Fibroblast of lung (primary cell): ENCODE measurements at regions not wholly inside any gene's neighbourhood (a gene's known extent, or its start where the extent isn't known, plus 50 kb on each side); places are given as distances from the start of the nearest gene placed in this dataset.
A peak's percentile ranks its signal among the peaks of the same experiment; 100 is the strongest.

Experiments used
- DNase-seq, 2 donors: peaks; one replicate each; pipeline versions ENCODE4 v3.0.0 to v3.0.0-alpha.2; 2010; ENCODE audit warnings: low read depth in 2 of 2
- H2AFZ ChIP-seq: 2 replicates; pipeline ENCODE4 v1.5.1; 2012; ENCODE audit warnings: low read length, control low read depth, inconsistent platforms
- H3K27ac ChIP-seq: 2 replicates; pipeline ENCODE4 v1.5.1; 2011; ENCODE audit warnings: low read length, control low read depth; ENCODE audit not compliant: insufficient read depth
- H3K27me3 ChIP-seq: 2 replicates; pipeline ENCODE4 v1.5.1; 2011; ENCODE audit warnings: mild to moderate bottlenecking, low read length; ENCODE audit not compliant: control insufficient read depth, insufficient read depth
- H3K36me3 ChIP-seq: 2 replicates; pipeline ENCODE4 v1.5.1; 2011; ENCODE audit warnings: low read length; ENCODE audit not compliant: control insufficient read depth, insufficient read depth
- H3K4me1 ChIP-seq: 2 replicates; pipeline ENCODE4 v1.5.1; 2011; ENCODE audit warnings: low read length; ENCODE audit not compliant: control insufficient read depth, insufficient read depth; ENCODE audit errors: extremely low read depth
- H3K4me2 ChIP-seq: 2 replicates; pipeline ENCODE4 v1.5.1; 2011; ENCODE audit warnings: low read length, control low read depth; ENCODE audit not compliant: insufficient read depth; ENCODE audit errors: extremely low read depth
- H3K4me3 ChIP-seq, 4 experiments: fragments of 200-600 bp in 1 of 4; sonication (generic) in 1 of 4; replicated peaks in 1 of 4; 2 replicates each; pipeline ENCODE4 v1.5.1; 2011 to 2016; ENCODE audit warnings: low read length in 4 of 4, low read depth in 3 of 4, mild to moderate bottlenecking in 3 of 4, control low read depth in 2 of 4, inconsistent platforms in 1 of 4, mixed read lengths in 1 of 4; ENCODE audit not compliant: insufficient read depth in 1 of 4; ENCODE audit errors: control extremely low read depth in 1 of 4
- H3K79me2 ChIP-seq: 2 replicates; pipeline ENCODE4 v1.5.1; 2012; ENCODE audit warnings: mild to moderate bottlenecking, low read length, inconsistent platforms; ENCODE audit not compliant: control insufficient read depth, insufficient read depth
- H3K9ac ChIP-seq: 2 replicates; pipeline ENCODE4 v1.5.1; 2011; ENCODE audit warnings: mild to moderate bottlenecking, low read length, control low read depth; ENCODE audit not compliant: insufficient read depth
- H3K9me3 ChIP-seq: 2 replicates; pipeline ENCODE4 v1.5.1; 2012; ENCODE audit warnings: low read depth, low read length; ENCODE audit not compliant: control insufficient read depth, insufficient read depth
- H4K20me1 ChIP-seq: 2 replicates; pipeline ENCODE4 v1.5.1; 2011; ENCODE audit warnings: low read length; ENCODE audit not compliant: control insufficient read depth, insufficient read depth; ENCODE audit errors: extremely low read depth
- EZH2 ChIP-seq: IDR thresholded peaks from 2 replicates; pipeline ENCODE4 v1.5.1; 2012; ENCODE audit warnings: low read length, control low read depth, mild to moderate bottlenecking; ENCODE audit errors: missing control alignments
- TF ChIP-seq, protein P1 (sequence below), 2 donors: IDR thresholded peaks in 1 of 2; conservative IDR thresholded peaks in 1 of 2; 1 replicate in 1 of 2; 2 replicates in 1 of 2; pipeline ENCODE4 v1.5.1; 2011 to 2012; ENCODE audit warnings: low read length in 2 of 2, control low read depth in 1 of 2, inconsistent platforms in 1 of 2, low read depth in 1 of 2, mild to moderate bottlenecking in 1 of 2

DNA sequence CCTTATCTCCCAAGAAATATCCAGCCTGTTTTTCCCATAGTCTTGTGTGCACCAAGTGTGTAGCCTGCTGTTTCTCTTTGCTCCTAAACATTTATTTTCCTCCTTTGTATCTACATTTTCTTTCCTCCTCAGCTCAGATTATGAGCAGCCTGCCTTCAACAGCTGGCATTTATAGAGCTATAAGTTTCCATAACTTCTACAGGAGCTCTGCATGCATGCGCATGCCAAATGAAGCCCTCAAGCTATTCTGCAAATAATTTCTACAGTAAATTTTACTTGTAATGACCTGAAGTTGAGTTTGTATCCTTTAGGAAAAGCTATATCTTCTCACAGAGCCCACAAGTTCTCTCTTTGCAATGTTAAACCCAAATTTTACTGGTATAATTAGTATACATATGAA is 699.5 kb downstream of the CETN3 start:
- Histone ChIP-seq H3K79me2 (no peaks in the 10 kb centered on the region), H3K9me3 (no peaks in the 10 kb centered on the region), H3K27me3 (no peaks in the 10 kb centered on the region), H4K20me1 (no peaks in the 10 kb centered on the region), H3K4me2 (no peak overlapping the region), H3K4me1 (no peaks in the 10 kb centered on the region), H3K27ac (no peak overlapping the region), H3K36me3 (no peaks in the 10 kb centered on the region), H2AFZ (no peak overlapping the region), H3K9ac (no peak overlapping the region), H3K4me3 (no peak overlapping the region)
- no peak for DNase-seq
- TF ChIP-seq EZH2, result no peak
- TF ChIP-seq, protein P1, sequence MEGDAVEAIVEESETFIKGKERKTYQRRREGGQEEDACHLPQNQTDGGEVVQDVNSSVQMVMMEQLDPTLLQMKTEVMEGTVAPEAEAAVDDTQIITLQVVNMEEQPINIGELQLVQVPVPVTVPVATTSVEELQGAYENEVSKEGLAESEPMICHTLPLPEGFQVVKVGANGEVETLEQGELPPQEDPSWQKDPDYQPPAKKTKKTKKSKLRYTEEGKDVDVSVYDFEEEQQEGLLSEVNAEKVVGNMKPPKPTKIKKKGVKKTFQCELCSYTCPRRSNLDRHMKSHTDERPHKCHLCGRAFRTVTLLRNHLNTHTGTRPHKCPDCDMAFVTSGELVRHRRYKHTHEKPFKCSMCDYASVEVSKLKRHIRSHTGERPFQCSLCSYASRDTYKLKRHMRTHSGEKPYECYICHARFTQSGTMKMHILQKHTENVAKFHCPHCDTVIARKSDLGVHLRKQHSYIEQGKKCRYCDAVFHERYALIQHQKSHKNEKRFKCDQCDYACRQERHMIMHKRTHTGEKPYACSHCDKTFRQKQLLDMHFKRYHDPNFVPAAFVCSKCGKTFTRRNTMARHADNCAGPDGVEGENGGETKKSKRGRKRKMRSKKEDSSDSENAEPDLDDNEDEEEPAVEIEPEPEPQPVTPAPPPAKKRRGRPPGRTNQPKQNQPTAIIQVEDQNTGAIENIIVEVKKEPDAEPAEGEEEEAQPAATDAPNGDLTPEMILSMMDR (conservative IDR thresholded peaks at IDR 0.05 in 1 of 2, IDR thresholded peaks at IDR 0.05 in 1 of 2; ENCODE audit: low read depth in 1 of 2, low read length in 2 of 2), result no peak

DNA sequence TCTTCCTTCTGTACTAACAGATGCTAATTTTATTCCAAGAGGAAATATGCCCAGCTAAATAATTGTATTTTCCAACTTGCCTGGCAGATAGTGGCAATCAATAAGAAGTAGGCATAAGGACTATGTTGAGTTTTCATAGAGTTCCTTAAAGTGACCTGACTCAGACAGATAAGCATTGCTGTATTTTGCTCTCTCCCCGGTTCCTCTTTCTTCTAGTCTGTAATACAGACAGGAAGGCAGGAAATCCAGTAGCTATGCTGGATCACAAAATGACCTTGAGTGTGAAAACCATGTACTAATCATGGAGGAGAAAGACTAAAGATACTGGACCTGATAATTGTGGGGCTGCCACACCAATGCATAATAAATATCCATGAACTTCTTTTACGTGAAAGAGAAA is 701.7 kb downstream of the CETN3 start:
- H3K9ac ChIP-seq, result no peak overlapping the region
- H3K4me2 ChIP-seq, result no peak overlapping the region
- H3K79me2 ChIP-seq, result no peaks in the 10 kb centered on the region
- H3K4me1 ChIP-seq, result no peaks in the 10 kb centered on the region
- no peak for DNase-seq
- no peak overlapping the region for H3K4me3 ChIP-seq
- no peaks in the 10 kb centered on the region for H3K27me3 ChIP-seq
- no peak overlapping the region for H2AFZ ChIP-seq
- TF ChIP-seq EZH2, result no peak
- TF ChIP-seq, protein P1 (conservative IDR thresholded peaks at IDR 0.05 in 1 of 2, IDR thresholded peaks at IDR 0.05 in 1 of 2; ENCODE audit: low read depth in 1 of 2, low read length in 2 of 2), result no peak
- H4K20me1 ChIP-seq, result no peaks in the 10 kb centered on the region
- no peaks in the 10 kb centered on the region for H3K9me3 ChIP-seq
- no peaks in the 10 kb centered on the region for H3K36me3 ChIP-seq
- no peak overlapping the region for H3K27ac ChIP-seq

DNA sequence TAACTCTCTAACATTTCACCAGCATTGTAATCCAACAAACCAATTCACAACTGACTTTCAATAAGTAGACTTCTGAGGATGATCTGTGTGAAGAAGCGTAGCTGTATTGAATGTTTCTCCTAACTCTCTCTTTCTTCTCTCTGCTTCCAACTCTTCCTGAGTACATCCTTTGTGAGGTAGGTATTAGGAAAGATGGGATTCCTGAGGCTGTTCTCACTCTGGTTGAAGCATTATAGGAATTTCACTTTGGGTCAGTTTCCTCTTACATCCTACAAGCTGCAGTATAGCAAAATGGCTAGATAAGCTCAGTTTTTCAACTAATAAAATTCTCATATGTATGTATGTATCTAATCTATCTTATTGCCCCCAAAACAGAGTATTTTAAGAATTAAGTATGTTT is 702.8 kb downstream of the CETN3 start:
- Histone ChIP-seq H3K9me3 (no peaks in the 10 kb centered on the region), H3K9ac (no peak overlapping the region), H2AFZ (no peak overlapping the region), H3K27me3 (no peaks in the 10 kb centered on the region), H3K27ac (no peak overlapping the region), H3K4me2 (no peak overlapping the region), H3K79me2 (no peaks in the 10 kb centered on the region), H3K4me3 (no peak overlapping the region), H3K36me3 (no peaks in the 10 kb centered on the region), H4K20me1 (no peaks in the 10 kb centered on the region), H3K4me1 (no peaks in the 10 kb centered on the region)
- DNase-seq, result peak in 1 of 2 donors; percentile 46
- TF ChIP-seq, protein P1 (conservative IDR thresholded peaks at IDR 0.05 in 1 of 2, IDR thresholded peaks at IDR 0.05 in 1 of 2; ENCODE audit: low read depth in 1 of 2, low read length in 2 of 2), result no peak
- TF ChIP-seq EZH2, result no peak
